Uterus (tissue), 3 donors: ENCODE measurements at regions not wholly inside any gene's neighbourhood (a gene's known extent, or its start where the extent isn't known, plus 50 kb on each side); places are given as distances from the start of the nearest gene placed in this dataset.

Experiments used
- DNase-seq, 2 donors: peaks; one replicate each; pipeline ENCODE4 v3.0.0-alpha.2; 2019 to 2020
- H3K27ac ChIP-seq, 2 donors: fragments of 200-600 bp; sonication (generic); 1 replicate in 1 of 2; 2 replicates in 1 of 2; pipeline ENCODE4 v1.5.1; 2016 to 2018
- H3K27me3 ChIP-seq, 2 donors: fragments of 200-600 bp; sonication (generic); one replicate each; pipeline ENCODE4 v1.5.1; 2018 to 2019; ENCODE audit warnings: control low read depth in 1 of 2
- H3K36me3 ChIP-seq, 2 donors: fragments of 200-600 bp; sonication (generic); one replicate each; pipeline ENCODE4 v1.5.1; 2019; ENCODE audit warnings: control low read depth in 1 of 2
- H3K4me1 ChIP-seq, 2 donors: fragments of 200-600 bp; sonication (generic); one replicate each; pipeline ENCODE4 v1.5.1; 2018 to 2019; ENCODE audit warnings: control low read depth in 1 of 2
- H3K4me3 ChIP-seq, 2 donors: fragments of 200-600 bp; sonication (generic); 1 replicate in 1 of 2; 2 replicates in 1 of 2; pipeline ENCODE4 v1.5.1; 2018 to 2019; ENCODE audit warnings: mild to moderate bottlenecking in 1 of 2
- H3K9me3 ChIP-seq, 2 donors: fragments of 200-600 bp; sonication (generic); one replicate each; pipeline ENCODE4 v1.5.1; 2019; ENCODE audit warnings: control low read depth in 1 of 2
- POLR2A ChIP-seq, 2 donors: fragments of 450-650 bp; IDR thresholded peaks; one replicate each; pipeline ENCODE4 v1.6.1; 2016; ENCODE audit warnings: antibody characterized with exemption in 2 of 2, mild to moderate bottlenecking in 1 of 2, moderate library complexity in 1 of 2
- intact Hi-C: fragments of 100-400 bp; cut with DNase I; formaldehyde crosslinking; loops from one replicate; pipeline ENCODE4 v1.15.1; 2023; ENCODE audit warnings: low total_unique reads
- TF ChIP-seq, protein P1 (sequence below), 4 experiments: fragments of 200-600 bp in 2 of 4; fragments of 450-650 bp in 2 of 4; sonication (generic) in 2 of 4; IDR thresholded peaks; one replicate each; pipeline ENCODE4 v1.5.1; 2016 to 2019; ENCODE audit warnings: antibody characterized with exemption in 4 of 4, mild to moderate bottlenecking in 2 of 4, moderate library complexity in 1 of 4
- donor health status: DM: yes; HTN: yes; CAD: no.

- no peak for DNase-seq
- no peaks in the 10 kb centered on the region for H3K9me3 ChIP-seq
- no peaks in the 10 kb centered on the region for H3K27me3 ChIP-seq
- H3K4me1 ChIP-seq = no peaks in the 10 kb centered on the region
- no peaks in the 10 kb centered on the region for H3K36me3 ChIP-seq
- intact Hi-C loops = no loop called here
- H3K4me3 ChIP-seq = no peak overlapping the region
- TF ChIP-seq, protein P1, sequence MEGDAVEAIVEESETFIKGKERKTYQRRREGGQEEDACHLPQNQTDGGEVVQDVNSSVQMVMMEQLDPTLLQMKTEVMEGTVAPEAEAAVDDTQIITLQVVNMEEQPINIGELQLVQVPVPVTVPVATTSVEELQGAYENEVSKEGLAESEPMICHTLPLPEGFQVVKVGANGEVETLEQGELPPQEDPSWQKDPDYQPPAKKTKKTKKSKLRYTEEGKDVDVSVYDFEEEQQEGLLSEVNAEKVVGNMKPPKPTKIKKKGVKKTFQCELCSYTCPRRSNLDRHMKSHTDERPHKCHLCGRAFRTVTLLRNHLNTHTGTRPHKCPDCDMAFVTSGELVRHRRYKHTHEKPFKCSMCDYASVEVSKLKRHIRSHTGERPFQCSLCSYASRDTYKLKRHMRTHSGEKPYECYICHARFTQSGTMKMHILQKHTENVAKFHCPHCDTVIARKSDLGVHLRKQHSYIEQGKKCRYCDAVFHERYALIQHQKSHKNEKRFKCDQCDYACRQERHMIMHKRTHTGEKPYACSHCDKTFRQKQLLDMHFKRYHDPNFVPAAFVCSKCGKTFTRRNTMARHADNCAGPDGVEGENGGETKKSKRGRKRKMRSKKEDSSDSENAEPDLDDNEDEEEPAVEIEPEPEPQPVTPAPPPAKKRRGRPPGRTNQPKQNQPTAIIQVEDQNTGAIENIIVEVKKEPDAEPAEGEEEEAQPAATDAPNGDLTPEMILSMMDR (IDR thresholded peaks at IDR 0.05) = no peak
- no peak for TF ChIP-seq POLR2A (IDR thresholded peaks at IDR 0.05)
- no peak overlapping the region for H3K27ac ChIP-seq
Measured at GRCh38 chr12:67173258-67173657, 95.9 kb upstream of the CAND1 start.

- no peaks in the 10 kb centered on the region for H3K9me3 ChIP-seq
- TF ChIP-seq POLR2A (IDR thresholded peaks at IDR 0.05) = no peak
- TF ChIP-seq, protein P1 (IDR thresholded peaks at IDR 0.05) = no peak
- peaks cover 0 to 5% of the 10 kb centered on the region in 2 donors for H3K27me3 ChIP-seq
- H3K36me3 ChIP-seq = no peaks in the 10 kb centered on the region
- no peak overlapping the region for H3K27ac ChIP-seq
- intact Hi-C loops = no loop called here
- no peaks in the 10 kb centered on the region for H3K4me1 ChIP-seq
- DNase-seq = no peak
- no peak overlapping the region for H3K4me3 ChIP-seq
Measured at GRCh38 chr12:67182551-67182950, 86.6 kb upstream of the CAND1 start.

- no peaks in the 10 kb centered on the region for H3K27me3 ChIP-seq
- DNase-seq = no peak
- H3K27ac ChIP-seq = no peak overlapping the region
- intact Hi-C loops = no loop called here
- H3K9me3 ChIP-seq = no peaks in the 10 kb centered on the region
- no peaks in the 10 kb centered on the region for H3K4me1 ChIP-seq
- TF ChIP-seq POLR2A (IDR thresholded peaks at IDR 0.05) = no peak
- TF ChIP-seq, protein P1 (IDR thresholded peaks at IDR 0.05) = no peak
- no peaks in the 10 kb centered on the region for H3K36me3 ChIP-seq
- no peak overlapping the region for H3K4me3 ChIP-seq
Measured at GRCh38 chr12:67193704-67194103, 75.5 kb upstream of the CAND1 start.

DNA sequence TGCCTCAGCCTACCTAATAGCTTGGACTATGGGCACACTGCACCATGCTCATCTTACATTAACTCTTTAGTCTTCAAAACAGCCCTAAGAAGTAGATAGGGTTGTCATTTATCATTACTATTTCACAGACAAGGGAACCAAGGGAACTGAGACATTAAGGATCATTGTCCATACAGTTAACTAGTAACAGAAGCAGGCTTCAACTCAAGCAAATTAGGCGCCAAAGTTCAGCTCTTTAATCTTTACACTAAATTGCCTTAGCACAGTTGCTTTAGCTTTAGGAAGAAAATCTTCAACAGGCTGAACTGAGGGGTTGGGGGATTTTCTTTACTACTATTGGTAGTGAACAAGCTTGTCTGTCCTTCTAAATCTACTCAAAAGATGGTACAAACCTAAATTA lies 68.8 kb upstream of the CAND1 start:
- no peak overlapping the region for H3K4me3 ChIP-seq
- intact Hi-C loops = no loop called here
- no peaks in the 10 kb centered on the region for H3K9me3 ChIP-seq
- H3K27me3 ChIP-seq = no peaks in the 10 kb centered on the region
- H3K4me1 ChIP-seq = no peaks in the 10 kb centered on the region
- no peaks in the 10 kb centered on the region for H3K36me3 ChIP-seq
- DNase-seq = no peak
- no peak overlapping the region for H3K27ac ChIP-seq
- no peak for TF ChIP-seq POLR2A (IDR thresholded peaks at IDR 0.05)
- TF ChIP-seq, protein P1 (IDR thresholded peaks at IDR 0.05) = no peak

DNA sequence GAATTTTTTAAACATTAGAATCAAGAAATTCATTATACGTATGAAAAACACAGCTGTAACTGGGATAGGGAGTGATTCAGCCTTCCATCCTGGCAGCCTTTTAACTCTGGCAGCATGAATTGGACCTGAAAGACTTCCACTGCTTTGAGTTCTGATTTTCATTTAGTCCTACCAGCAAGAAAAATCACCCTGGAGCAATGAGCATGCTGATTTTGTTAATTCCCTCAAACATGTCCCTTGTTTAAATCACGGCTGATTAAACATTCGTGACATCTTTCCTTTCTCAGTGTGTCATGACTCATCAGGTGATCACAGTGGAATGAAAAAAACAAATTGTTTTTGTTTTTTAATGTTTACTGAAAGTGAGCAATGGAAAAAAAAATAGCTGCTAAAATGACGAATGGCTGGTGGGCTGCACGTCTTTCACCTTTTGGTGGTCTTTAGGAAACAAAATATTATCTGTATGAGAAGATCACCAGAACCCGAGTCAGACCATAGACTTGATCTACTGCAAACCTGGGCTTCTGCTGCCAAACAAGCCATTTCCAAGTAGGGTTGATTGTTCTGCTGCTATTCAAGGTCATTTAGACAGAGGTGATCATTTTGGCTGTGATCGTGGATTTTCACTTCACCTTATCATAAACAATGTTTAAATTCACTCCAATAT lies 67.0 kb upstream of the CAND1 start:
- Histone ChIP-seq H3K27me3 (no peaks in the 10 kb centered on the region), H3K27ac (no peak overlapping the region), H3K4me3 (no peak overlapping the region), H3K36me3 (no peaks in the 10 kb centered on the region), H3K4me1 (no peaks in the 10 kb centered on the region), H3K9me3 (no peaks in the 10 kb centered on the region)
- intact Hi-C loops = no loop called here
- TF ChIP-seq, protein P1 (IDR thresholded peaks at IDR 0.05) = no peak
- no peak for TF ChIP-seq POLR2A (IDR thresholded peaks at IDR 0.05)
- no peak for DNase-seq
